CD4-positive, alpha-beta memory T cell (primary cell): ENCODE measurements at regions not wholly inside any gene's neighbourhood (a gene's known extent, or its start where the extent isn't known, plus 50 kb on each side); places are given as distances from the start of the nearest gene placed in this dataset.
"Not testable (repeated sequence)": the region's sequence is repeated elsewhere in the genome, so short reads cannot be mapped to it uniquely, and the experiment has no call there.

ENCODE experiments used
- CTCF ChIA-PET: fragments of 350-600 bp; sonication (Branson Sonifier 250); formaldehyde crosslinking; loops from one replicate; lab custom pipeline; 2021; ENCODE audit warnings: inconsistent platforms; ENCODE audit not compliant: partially characterized antibody; lab: Charles Lee
- POLR2A ChIA-PET: fragments of 350-600 bp; sonication (Branson Sonifier 250); formaldehyde crosslinking; loops from one replicate; lab custom pipeline; 2021; ENCODE audit not compliant: partially characterized antibody; lab: Charles Lee
- DNase-seq, 5 donors: peaks; one replicate each; pipeline versions ENCODE4 v3.0.0 to v3.0.0-alpha.2; 2020 to 2022; ENCODE audit warnings: mixed read lengths in 1 of 5
- H3K27ac ChIP-seq: one replicate; pipeline ENCODE4 v1.7.0; 2013; ENCODE audit warnings: low read depth, low read length
- H3K27me3 ChIP-seq: 2 replicates; pipeline ENCODE4 v1.7.0; 2013; ENCODE audit warnings: mild to moderate bottlenecking, low read length, moderate library complexity; ENCODE audit not compliant: insufficient read depth
- H3K36me3 ChIP-seq: 2 replicates; pipeline ENCODE4 v1.7.0; 2013; ENCODE audit warnings: mild to moderate bottlenecking, low read length, moderate library complexity; ENCODE audit not compliant: insufficient read depth
- H3K4me1 ChIP-seq: 2 replicates; pipeline ENCODE4 v1.7.0; 2013; ENCODE audit warnings: mild to moderate bottlenecking, low read length, moderate library complexity; ENCODE audit not compliant: insufficient read depth
- H3K4me3 ChIP-seq, 2 donors: one replicate each; pipeline ENCODE4 v1.7.0; 2013; ENCODE audit warnings: low read length in 2 of 2, mild to moderate bottlenecking in 1 of 2
- H3K9me3 ChIP-seq, 2 donors: one replicate each; pipeline ENCODE4 v1.7.0; 2013; ENCODE audit warnings: low read length in 2 of 2, control low read depth in 1 of 2; ENCODE audit not compliant: control insufficient read depth in 1 of 2
- H3K27ac Mint-ChIP-seq, 7 donors: one replicate each; pipeline ENCODE4 v1.8.0; 2020 to 2021; ENCODE audit warnings: mixed read lengths in 7 of 7, mild to moderate bottlenecking in 6 of 7, inconsistent platforms in 3 of 7, moderate library complexity in 3 of 7
- H3K27me3 Mint-ChIP-seq, 2 donors: one replicate each; pipeline ENCODE4 v1.8.0; 2020 to 2021; ENCODE audit warnings: mixed read lengths in 2 of 2
- H3K36me3 Mint-ChIP-seq, 2 donors: one replicate each; pipeline ENCODE4 v1.8.0; 2020 to 2021; ENCODE audit warnings: mixed read lengths in 2 of 2, inconsistent platforms in 1 of 2, mild to moderate bottlenecking in 1 of 2
- H3K4me1 Mint-ChIP-seq, 4 donors: one replicate each; pipeline ENCODE4 v1.8.0; 2020 to 2021; ENCODE audit warnings: mixed read lengths in 4 of 4, mild to moderate bottlenecking in 1 of 4
- H3K4me3 Mint-ChIP-seq, 8 donors: one replicate each; pipeline ENCODE4 v1.8.0; 2020 to 2021; ENCODE audit warnings: mixed read lengths in 8 of 8, mild to moderate bottlenecking in 7 of 8, moderate library complexity in 6 of 8, inconsistent platforms in 3 of 8
- H3K9me3 Mint-ChIP-seq, 8 donors: one replicate each; pipeline ENCODE4 v1.8.0; 2020 to 2021; ENCODE audit warnings: mixed read lengths in 8 of 8, mild to moderate bottlenecking in 5 of 8, inconsistent platforms in 3 of 8, moderate library complexity in 1 of 8
- intact Hi-C: fragments of 100-400 bp; cut with micrococcal nuclease; formaldehyde crosslinking; loops from one replicate; pipeline ENCODE4 v1.15.1; 2023

DNA sequence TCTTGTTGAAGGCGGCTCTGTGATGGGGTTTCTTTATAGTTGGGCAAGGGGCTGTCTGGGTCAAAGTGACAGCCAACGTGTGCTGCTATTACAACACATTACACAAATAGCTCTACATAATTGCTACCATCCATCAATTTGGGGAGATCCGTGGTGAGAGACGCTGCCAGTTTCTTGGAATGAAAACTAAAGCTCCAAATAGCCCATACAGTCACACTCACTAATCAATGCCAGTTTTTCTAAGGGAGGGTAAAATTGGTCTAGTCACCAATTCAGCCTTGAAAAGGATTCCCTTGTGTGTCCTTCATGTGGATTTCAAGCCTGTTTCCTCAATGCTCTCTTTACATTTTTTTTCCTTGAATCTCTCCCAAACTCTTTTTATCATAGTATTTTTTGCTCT is 343.3 kb upstream of the KLF4 start:
- Mint-ChIP-seq H3K27ac (no peak overlapping the region), H3K4me3 (no peak overlapping the region), H3K9me3 (peaks cover 2 to 17% (median 9%) of the 10 kb centered on the region in 8 donors), H3K27me3 (no peaks in the 10 kb centered on the region), H3K36me3 (no peaks in the 10 kb centered on the region), H3K4me1 (no peaks in the 10 kb centered on the region)
- CTCF ChIA-PET, result interaction anchor here (0.9 kb wide), 1 partner anchor 8 kb away, joined by 3 read pairs; no protein-coding TSS in a partner anchor
- Histone ChIP-seq H3K27ac (no peak overlapping the region), H3K9me3 (no peaks in the 10 kb centered on the region), H3K27me3 (no peaks in the 10 kb centered on the region), H3K4me1 (no peaks in the 10 kb centered on the region), H3K36me3 (no peaks in the 10 kb centered on the region), H3K4me3 (no peak overlapping the region)
- DNase-seq, result no peak
- POLR2A ChIA-PET, result no interaction called here
- intact Hi-C loops, result no loop called here

DNA sequence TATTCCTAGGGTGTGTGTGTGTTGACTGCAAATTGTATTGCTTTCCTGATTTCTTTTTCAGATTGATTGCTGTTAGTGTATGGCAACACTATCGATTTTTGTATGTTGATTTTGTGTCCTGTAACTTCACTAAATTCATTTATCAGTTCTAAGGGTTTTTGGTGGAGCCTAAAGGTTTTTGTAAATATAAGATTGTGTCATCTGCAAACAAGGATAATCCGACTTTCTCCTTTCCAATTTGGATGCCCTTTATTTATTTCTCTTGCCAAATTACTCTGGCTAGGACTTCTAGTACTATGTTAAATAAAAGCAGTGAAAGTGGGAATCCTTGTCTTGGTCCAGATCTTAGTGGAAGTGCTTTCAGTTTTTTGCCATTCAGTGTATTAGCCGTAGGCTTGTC is 340.9 kb upstream of the KLF4 start:
- no peak overlapping the region for H3K27ac ChIP-seq
- Mint-ChIP-seq H3K36me3 (no peaks in the 10 kb centered on the region), H3K27me3 (no peaks in the 10 kb centered on the region), H3K4me1 (no peaks in the 10 kb centered on the region), H3K27ac (no peak overlapping the region), H3K4me3 (no peak overlapping the region), H3K9me3 (peaks cover 2 to 12% (median 8%) of the 10 kb centered on the region in 8 donors)
- H3K9me3 ChIP-seq, result no peaks in the 10 kb centered on the region
- no peak overlapping the region for H3K4me3 ChIP-seq
- ChIA-PET CTCF (no interaction called here), POLR2A (no interaction called here)
- intact Hi-C loops, result no loop called here
- H3K36me3 ChIP-seq, result no peaks in the 10 kb centered on the region
- DNase-seq, result no peak
- no peaks in the 10 kb centered on the region for H3K27me3 ChIP-seq
- H3K4me1 ChIP-seq, result no peaks in the 10 kb centered on the region

DNA sequence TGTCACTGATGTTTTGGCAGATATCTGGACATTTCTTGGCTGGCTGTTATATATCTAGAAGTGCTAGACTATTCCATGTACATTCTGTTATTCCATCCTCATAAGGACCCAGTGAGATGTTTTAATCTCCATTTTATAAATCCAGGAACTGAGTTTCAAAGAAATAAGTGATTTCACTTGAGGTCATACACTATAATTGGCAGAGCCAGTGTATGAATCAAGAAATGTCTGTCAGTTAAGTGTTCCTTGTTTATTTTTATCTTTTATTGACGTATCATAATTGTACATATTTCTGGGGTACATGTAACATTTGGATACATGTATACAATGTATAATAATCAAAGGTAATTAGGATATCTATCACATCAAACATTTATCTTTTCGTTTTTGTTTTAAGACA is 338.3 kb upstream of the KLF4 start:
- H3K4me3 Mint-ChIP-seq, result no peak overlapping the region
- CTCF ChIA-PET, result no interaction called here
- H3K4me1 Mint-ChIP-seq, result no peaks in the 10 kb centered on the region
- H3K36me3 Mint-ChIP-seq, result no peaks in the 10 kb centered on the region
- Histone ChIP-seq H3K4me1 (no peaks in the 10 kb centered on the region), H3K27ac (no peak overlapping the region), H3K27me3 (no peaks in the 10 kb centered on the region), H3K9me3 (no peaks in the 10 kb centered on the region), H3K4me3 (no peak overlapping the region), H3K36me3 (no peaks in the 10 kb centered on the region)
- intact Hi-C loops, result no loop called here
- POLR2A ChIA-PET, result no interaction called here
- H3K27ac Mint-ChIP-seq, result no peak overlapping the region
- no peaks in the 10 kb centered on the region for H3K27me3 Mint-ChIP-seq
- no peak for DNase-seq
- H3K9me3 Mint-ChIP-seq, result peaks cover 2 to 10% (median 6%) of the 10 kb centered on the region in 8 donors

DNA sequence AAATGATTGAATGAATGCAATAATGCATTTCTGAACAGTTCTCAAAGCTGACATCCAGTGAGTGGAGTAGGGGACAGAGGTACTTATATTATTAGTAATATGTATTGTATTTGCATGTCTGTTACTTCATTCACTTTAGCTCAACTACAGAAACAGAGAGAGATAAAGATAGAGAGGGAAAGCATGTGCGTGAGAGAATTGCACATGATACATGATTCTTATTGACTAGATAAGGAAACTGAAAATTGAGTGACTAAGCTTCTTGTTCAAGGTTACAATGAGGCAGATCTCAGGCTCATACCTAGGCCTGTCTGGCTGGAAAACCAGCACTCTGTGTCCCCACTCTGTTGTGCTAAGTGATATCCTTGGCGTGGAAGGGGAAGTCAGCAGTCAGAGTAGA is 337.7 kb upstream of the KLF4 start:
- H3K27ac Mint-ChIP-seq, result no peak overlapping the region
- no peak overlapping the region for H3K27ac ChIP-seq
- H3K4me1 ChIP-seq, result no peaks in the 10 kb centered on the region
- H3K36me3 Mint-ChIP-seq, result no peaks in the 10 kb centered on the region
- H3K36me3 ChIP-seq, result no peaks in the 10 kb centered on the region
- H3K9me3 ChIP-seq, result no peaks in the 10 kb centered on the region
- ChIA-PET POLR2A (no interaction called here), CTCF (no interaction called here)
- intact Hi-C loops, result no loop called here
- H3K27me3 Mint-ChIP-seq, result no peaks in the 10 kb centered on the region
- no peaks in the 10 kb centered on the region for H3K27me3 ChIP-seq
- peaks cover 0 to 10% (median 4%) of the 10 kb centered on the region in 8 donors for H3K9me3 Mint-ChIP-seq
- DNase-seq, result no peak
- H3K4me3 ChIP-seq, result no peak overlapping the region
- no peaks in the 10 kb centered on the region for H3K4me1 Mint-ChIP-seq
- no peak overlapping the region for H3K4me3 Mint-ChIP-seq

DNA sequence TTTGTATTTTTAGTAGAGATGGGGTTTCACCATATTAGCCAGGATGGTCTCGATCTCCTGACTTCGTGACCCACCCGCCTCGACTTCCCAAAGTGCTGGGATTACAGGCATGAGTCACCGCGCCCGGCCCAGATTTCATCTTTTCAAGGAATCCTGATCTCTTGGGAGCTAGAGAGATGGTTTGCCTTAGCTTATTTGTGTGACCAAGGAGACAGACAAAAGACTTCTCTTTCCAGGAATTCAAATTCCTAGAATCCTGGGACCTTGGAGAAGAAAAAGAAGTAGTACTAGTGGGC is 337.1 kb upstream of the KLF4 start:
- peaks cover 0 to 10% (median 4%) of the 10 kb centered on the region in 8 donors for H3K9me3 Mint-ChIP-seq
- H3K9me3 ChIP-seq, intact Hi-C loops, DNase-seq, H3K27ac Mint-ChIP-seq, H3K4me3 ChIP-seq, H3K27me3 Mint-ChIP-seq, H3K27me3 ChIP-seq, H3K4me1 ChIP-seq, H3K4me1 Mint-ChIP-seq, H3K4me3 Mint-ChIP-seq, CTCF ChIA-PET, H3K36me3 ChIP-seq, H3K27ac ChIP-seq, H3K36me3 Mint-ChIP-seq: not testable (repeated sequence)
- POLR2A ChIA-PET, result interaction anchor here (0.7 kb wide), 1 partner anchor 28 kb away, joined by 3 read pairs; no protein-coding TSS in a partner anchor

DNA sequence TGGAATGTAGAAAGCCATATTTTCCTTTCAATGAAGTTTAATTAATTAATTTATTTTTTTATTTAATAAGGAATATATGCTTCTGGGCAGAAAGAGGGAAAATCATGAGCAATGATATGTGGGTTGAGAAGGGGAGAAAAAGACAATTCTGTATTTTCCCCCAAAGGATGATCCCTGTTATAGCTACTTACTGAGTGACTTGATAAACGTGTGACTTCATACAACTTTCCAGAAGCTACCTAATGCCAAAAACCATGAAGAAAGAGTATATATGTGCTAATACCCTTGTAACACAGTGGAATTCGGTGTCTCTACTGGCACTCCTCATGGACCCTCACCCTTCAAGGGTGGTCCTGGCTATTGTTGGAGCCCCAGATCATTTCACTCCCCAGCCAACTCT is 335.0 kb upstream of the KLF4 start:
- no peaks in the 10 kb centered on the region for H3K27me3 ChIP-seq
- DNase-seq, result no peak
- no peaks in the 10 kb centered on the region for H3K4me1 Mint-ChIP-seq

DNA sequence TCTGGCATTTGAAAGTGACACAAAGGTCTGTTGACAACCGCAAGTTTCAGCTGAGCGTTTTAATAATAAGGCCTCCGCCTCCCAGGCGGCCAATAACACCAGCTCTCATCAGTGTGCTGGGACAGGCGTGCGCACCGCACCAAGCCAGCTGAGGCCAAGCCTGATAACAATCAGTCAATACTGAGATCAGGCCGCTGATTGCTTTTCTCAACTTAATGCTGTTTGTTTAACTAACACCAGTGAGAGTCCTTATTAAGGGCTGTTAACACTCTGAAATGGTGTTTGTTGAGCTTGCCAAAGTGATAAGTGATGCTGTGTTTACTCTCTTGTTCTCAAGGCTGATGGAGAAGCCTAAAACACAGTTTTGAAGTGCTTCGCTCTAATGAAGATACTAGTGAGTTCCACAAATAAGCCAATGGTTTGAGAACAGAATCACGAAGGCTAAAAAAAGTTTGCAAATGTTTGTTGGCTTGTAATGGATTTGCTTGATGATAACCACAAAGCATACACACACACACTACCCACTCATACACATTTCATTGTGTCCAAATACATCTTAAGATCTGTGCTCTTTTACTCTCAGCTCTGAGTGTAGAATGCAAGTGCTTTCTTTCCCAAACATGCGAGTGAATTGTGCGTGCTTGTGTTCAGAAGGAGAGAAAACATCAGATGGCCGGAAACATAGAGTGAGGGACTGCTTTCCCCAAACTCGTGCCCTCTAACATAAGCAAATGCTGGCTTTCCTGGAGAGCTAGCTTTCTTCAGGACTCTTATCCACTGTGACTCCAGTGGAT is 330.4 kb upstream of the KLF4 start:
- ChIA-PET POLR2A (no interaction called here), CTCF (no interaction called here)
- H3K27me3 Mint-ChIP-seq, result no peaks in the 10 kb centered on the region
- intact Hi-C loops, result no loop called here
- Histone ChIP-seq H3K9me3 (no peaks in the 10 kb centered on the region), H3K4me3 (no peak overlapping the region), H3K27me3 (no peaks in the 10 kb centered on the region), H3K36me3 (no peaks in the 10 kb centered on the region), H3K4me1 (no peaks in the 10 kb centered on the region), H3K27ac (no peak overlapping the region)
- H3K27ac Mint-ChIP-seq, result no peak overlapping the region
- no peaks in the 10 kb centered on the region for H3K4me1 Mint-ChIP-seq
- no peak for DNase-seq
- H3K4me3 Mint-ChIP-seq, result no peak overlapping the region
- peaks cover 0 to 4% (median 1%) of the 10 kb centered on the region in 8 donors for H3K9me3 Mint-ChIP-seq
- H3K36me3 Mint-ChIP-seq, result no peaks in the 10 kb centered on the region

More for the DNA sequence above, 335.0 kb upstream of the KLF4 start:
- no peaks in the 10 kb centered on the region for H3K36me3 Mint-ChIP-seq
- Histone ChIP-seq H3K9me3 (no peaks in the 10 kb centered on the region), H3K4me3 (no peak overlapping the region), H3K4me1 (no peaks in the 10 kb centered on the region), H3K36me3 (no peaks in the 10 kb centered on the region), H3K27ac (no peak overlapping the region)
- intact Hi-C loops, result no loop called here
- H3K4me3 Mint-ChIP-seq, result no peak overlapping the region
- ChIA-PET POLR2A (no interaction called here), CTCF (interaction anchor here (0.7 to 0.9 kb wide), 2 partner anchors 9 kb away, joined by 3 read pairs; no protein-coding TSS in a partner anchor)
- peaks cover 0 to 6% (median 3%) of the 10 kb centered on the region in 8 donors for H3K9me3 Mint-ChIP-seq
- no peaks in the 10 kb centered on the region for H3K27me3 Mint-ChIP-seq
- no peak overlapping the region for H3K27ac Mint-ChIP-seq
